ENCODE measurements at regions not wholly inside any gene's neighbourhood (a gene's known extent, or its start where the extent isn't known, plus 50 kb on each side); places are given as distances from the start of the nearest gene placed in this dataset.
A peak's percentile ranks its signal among the peaks of the same experiment; 100 is the strongest.
"Not testable (repeated sequence)": the region's sequence is repeated elsewhere in the genome, so short reads cannot be mapped to it uniquely, and the experiment has no call there.

GRCh38 chr17:45554479-45554878 lies 64.0 kb upstream of the PLEKHM1 start:
- DNase-seq (ENCODE audit: low read depth in 2 of 2), result not testable (repeated sequence)

GRCh38 chr17:45558821-45559220 lies 68.3 kb upstream of the PLEKHM1 start:
- DNase-seq (ENCODE audit: low read depth in 2 of 2), result not testable (repeated sequence)

GRCh38 chr17:45562868-45563267 lies 72.3 kb upstream of the PLEKHM1 start:
- not testable (repeated sequence) for DNase-seq (ENCODE audit: low read depth in 2 of 2)

- DNase-seq (ENCODE audit: low read depth in 2 of 2), result not testable (repeated sequence)
These were observed 72.8 kb upstream of the PLEKHM1 start for GRCh38 chr17:45563283-45563682.

DNA sequence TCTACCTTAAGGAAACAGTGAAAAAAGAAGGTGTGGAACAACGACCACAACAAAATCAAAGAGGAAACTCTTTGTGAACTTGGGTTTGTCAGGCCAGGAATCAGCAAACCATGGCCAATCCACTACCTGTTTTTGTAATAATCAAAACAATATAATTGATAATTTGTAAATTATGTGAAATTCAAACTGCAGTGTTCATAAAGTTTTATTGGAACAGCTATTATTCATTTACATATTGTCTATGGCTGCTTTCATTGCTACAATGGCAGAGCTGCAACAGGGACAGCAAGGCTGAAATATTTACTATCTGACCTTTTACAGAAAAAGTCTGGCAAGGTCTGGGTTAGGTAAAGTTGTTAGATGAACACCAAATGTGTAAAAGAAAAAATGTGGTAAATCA lies 77.8 kb upstream of the PLEKHM1 start:
- not testable (repeated sequence) for DNase-seq (ENCODE audit: low read depth in 2 of 2)

GRCh38 chr17:45573326-45573725 lies 82.8 kb upstream of the PLEKHM1 start:
- DNase-seq (ENCODE audit: low read depth in 2 of 2), result not testable (repeated sequence)

DNA sequence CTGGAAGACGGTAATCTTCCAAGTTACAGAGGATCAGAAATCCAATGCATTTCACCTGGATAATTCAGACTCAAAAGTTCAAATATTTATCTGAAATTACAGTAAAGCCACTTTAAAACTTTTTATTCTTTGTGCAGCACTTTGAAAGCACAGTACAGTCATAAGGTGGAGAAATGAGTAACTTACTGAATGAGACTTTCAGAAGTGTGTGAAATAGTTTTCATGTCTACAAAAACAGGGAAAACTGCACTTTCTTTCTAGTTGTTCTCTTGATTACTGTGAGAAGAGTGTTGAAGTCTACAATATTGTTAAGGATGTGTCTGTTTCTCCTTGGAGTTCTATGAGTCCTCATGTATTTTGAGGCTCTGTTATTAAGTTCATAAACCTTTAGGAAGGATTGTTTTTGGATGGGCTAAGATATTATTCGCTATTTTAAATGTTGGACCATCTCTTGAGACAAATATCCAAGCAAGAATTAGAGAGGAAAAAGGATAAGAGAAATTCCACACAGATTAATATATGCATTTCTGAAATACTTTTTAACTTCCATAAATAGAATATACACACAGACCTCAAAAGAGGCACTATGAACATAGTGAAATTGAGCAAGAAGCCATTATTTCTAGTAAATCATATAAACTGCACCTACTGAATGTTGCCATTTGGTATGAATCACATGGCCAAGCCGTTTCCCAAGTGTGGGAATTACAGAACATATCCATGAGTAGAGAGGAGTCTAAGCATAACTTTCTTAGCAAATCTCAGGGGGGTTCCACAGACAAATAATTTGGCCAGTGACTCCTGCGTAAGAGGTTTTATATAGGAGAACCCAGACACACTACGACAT lies 83.6 kb upstream of the PLEKHM1 start:
- DNase-seq (ENCODE audit: low read depth in 2 of 2), result no peak

GRCh38 chr17:45575126-45575885 lies 84.8 kb upstream of the PLEKHM1 start:
- DNase-seq (ENCODE audit: low read depth in 2 of 2), result no peak

DNA sequence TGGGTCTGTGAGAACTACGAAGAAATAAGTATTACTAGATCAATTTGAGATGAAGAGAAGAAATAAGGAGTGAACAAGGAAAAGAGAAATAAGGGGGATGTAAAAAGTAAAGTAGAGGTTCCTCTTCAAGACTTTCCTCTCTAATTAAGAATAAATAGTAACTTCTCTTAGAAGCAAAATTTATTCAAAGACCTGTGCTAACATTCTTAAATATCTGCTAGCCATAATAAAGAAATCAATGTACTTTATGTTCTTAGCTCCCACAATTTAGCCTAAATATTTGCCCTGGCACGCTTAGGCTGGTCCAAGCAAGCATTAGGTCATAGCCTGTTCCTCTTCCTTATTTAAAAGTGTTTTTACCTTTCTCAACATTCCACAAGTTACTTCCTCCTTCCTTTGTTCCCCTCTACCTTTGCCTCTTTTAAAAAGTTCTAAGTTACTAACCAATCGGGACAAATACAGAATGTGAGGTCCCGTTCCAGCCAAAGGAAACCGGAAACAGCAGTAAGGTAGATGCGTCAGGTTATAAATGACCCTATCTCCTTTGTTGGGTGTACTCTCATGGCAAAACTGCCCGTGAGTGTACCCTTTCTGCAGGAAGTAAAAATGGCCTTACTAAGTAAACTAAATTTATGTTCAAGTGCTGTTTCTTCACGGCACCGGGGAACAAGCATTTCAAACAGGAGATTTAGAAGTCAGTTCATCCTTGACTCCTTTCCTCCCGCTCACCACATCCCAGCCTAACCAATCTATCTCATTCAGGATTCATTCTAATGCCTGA lies 86.2 kb upstream of the PLEKHM1 start:
- not testable (repeated sequence) for DNase-seq (ENCODE audit: low read depth in 2 of 2)

DNA sequence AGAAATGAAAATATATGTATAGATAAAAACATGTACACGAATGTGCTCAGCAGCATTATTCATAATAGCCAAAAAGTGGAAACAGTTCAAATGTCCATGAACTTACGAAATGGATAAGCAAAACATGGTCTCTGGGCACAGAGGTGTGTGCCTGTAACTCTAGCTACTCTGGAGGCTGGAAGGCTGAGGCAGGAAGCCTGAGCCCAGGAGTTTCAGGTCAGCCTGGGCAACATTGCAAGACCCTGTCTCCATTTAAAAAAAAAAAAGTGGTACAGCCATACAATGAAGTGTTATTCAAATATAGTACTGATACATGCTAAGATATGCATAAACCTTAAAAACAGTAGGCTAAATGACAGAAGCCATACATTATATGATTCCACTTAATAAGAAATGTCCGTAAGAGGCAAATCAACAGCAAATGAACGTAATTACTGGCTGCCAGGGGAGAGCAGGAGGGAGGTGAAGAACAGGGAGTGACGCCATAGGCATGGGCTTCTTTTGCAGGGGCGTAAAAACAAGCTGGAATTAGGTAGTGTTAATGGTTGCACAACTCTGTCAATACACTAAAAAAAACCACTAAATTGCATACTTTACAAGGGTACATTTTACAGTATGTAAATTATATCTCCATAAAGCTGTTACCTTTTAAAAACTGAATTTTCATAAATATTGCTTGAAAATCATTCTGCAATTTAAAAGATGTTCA lies 87.2 kb upstream of the PLEKHM1 start:
- DNase-seq (ENCODE audit: low read depth in 2 of 2), result no peak

DNA sequence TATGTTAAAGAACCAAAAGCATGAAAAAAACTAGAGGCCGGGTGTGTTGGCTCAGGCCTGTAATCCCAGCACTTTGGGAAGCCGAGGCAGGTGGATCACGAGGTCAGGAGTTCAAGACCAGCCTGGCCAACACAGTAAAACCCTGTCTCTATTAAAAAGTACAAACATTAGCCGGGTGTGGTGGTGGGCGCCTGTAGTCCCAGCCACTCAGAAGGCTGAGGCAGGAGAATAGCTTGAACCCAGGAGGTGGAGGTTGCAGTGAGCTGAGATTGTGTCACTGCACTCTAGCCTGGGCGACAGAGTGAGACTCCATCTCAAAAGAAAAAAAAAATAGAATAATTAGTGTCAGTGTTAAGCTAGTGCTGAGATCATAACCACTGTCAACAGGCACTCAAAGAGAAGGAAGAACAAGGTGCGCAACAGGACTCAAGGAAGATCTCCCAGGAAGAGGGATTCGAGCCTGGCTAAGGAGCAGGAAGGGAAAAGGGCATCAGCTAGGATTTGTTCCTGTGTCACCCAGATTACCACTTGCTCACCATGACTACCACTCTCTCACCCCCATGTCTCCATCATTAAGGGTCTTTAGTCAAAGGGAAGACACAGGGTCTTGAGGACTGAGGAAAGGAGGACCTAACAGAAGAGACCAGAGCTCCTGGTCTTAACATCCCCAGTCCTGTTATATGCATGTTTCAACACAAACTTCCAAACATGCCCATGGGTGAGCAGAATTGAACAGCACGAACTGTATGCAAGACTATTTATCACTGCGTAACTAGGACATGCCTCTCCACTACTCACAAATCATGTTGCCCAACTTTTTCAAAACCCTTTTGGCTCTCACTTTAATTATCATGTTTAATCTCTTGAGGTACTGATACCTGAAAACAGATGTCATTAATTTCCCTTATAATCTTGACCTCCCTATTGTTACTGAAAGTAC lies 88.3 kb upstream of the PLEKHM1 start:
- DNase-seq (ENCODE audit: low read depth in 2 of 2), result no peak

DNA sequence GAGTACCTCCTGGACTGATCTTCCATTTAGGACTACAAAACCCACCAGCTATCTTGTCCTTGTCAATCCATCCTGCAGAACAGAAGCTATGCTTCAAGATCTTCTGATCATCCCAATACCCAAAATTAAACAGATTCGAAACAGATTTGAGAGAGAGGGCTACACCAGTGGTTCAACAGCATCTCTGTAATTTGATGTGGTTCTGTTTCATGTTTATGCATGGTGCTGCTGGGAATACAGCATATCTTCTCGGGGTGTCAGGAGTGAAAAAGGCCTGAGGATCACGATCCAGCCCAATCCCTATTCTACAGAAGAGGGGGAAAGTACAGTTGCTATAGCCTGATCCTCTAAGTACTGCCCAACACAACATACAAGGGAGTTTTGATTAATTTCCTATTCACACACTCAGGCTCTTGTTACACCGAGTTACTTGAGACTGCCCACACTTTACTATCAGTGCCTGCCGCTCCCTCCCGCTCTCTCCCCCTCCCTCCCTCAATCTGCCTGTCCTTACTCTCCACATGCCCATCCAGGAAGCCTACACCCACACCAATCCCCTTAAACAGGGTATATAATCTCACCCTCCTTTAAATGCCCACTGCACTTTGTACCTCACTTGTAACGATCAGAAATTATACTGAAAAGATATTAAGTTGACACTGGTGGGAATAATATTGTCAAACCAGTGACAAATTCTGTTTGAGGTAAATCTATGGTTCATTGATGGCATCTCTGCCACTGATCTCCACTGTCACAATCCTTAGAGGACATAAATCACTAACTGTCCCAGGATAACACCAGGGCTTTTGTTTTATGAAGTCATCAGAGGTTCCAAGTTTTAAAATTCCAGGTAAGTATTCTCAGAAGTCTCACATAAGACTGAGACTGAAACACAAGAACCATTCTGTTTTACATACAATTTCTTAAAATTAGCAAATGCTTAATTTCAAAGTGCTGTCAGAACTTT lies 89.3 kb upstream of the PLEKHM1 start:
- no peak for DNase-seq (ENCODE audit: low read depth in 2 of 2)

- no peak for DNase-seq (ENCODE audit: low read depth in 2 of 2)
These were observed 90.4 kb upstream of the PLEKHM1 start for GRCh38 chr17:45580924-45581323.

DNA sequence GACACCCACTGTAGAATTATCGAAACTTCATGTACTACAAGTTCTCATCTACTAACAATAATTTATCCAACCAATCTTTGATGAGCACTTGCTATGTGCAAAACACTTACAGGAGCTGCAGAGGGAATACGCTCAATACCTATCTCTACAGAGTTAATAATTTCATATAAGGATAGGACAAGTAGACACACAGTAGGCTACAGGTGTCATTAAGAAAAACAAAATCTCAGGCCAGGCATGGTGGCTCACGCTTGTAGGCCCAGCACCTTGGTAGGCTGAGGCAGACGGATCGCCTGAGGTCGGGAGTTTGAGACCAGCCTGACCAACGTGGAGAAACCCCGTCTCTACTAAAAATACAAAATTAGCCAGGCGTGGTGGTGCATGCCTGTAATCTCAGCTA lies 91.3 kb upstream of the PLEKHM1 start:
- no peak for DNase-seq (ENCODE audit: low read depth in 2 of 2)

DNA sequence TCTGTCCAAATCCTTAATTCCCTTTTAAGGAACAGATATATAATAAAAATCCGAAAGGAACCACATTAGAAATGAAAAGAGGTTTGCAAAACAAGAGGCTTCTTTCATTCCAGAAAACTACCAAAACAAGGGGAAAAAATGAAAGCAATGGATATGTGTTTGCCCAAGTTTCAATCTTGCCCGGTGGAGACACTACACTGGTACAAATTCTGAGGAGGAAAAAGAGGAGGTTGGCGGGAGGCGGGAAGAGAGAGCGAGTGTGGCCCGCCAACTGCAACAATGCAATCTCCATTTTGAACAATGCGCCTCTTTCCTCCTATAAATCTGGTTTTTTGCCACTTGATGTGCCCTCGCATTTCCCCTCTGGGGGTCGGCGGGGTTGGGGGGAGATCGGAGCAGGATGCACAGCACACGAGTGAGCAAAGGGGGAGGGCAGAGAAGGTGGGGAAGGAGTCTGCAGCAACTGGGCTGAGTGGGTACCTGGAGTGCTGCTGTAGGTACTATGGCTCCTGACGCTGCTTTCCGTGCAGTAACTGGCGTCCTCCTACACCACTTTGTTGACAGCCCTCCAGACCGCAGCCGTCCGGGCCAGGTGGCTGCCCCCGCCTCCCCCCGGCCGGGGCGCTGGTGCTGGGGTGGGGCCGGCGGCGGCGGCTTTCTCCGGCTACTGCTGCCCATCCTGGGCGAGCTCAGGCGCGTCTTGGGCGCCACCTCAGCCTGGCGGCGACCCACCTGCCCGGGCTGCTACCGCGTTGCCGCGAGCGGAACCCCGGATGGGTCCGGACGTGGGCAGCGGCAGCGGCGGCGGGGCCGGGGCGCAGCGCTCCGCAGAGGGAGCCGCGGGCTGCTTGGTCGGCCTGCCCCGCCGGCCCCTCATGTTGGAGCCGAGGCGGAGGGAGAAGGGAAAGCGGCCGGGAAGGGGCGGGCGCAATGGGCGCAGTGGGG lies 93.8 kb upstream of the PLEKHM1 start:
- DNase-seq (ENCODE audit: low read depth in 2 of 2), result peak; percentile 49 to 58

DNA sequence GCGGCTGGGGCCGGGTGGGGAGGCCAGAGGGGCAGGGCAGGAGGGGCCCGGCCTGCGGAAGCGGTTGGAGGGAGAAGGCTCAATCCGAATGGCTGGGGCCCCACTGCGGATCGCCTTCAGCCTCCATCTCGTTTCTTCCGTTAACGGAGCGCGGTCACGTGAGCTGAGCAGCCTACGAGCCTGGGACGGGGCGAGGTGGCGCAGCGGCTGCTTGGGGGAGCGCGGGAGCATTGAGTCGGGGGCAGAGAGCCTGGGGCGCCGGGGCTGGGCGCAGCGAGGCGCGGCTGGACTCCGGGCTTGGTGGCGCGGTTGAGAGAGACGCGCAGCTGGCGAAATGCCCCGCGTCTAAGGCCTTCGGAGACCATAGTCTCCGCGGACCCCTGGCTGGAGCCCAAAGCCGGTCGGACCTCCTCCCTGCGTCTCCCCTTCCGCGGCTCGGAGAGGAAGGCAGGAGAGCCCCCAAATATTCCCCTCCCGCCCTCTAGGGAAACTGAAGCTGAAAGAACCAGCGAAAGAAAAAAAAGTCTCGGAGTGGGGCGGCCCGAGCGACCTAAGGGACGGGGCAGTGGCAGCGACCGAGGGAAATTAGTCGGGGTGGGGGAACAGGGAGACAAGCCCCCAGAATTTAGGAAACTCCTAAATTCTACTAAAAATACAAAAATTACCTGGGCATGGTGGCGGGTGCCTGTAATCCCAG lies 94.7 kb upstream of the PLEKHM1 start:
- peak; percentile 84 to 85 for DNase-seq (ENCODE audit: low read depth in 2 of 2)

All from stimulated activated CD4-positive, alpha-beta T cell treated with anti-CD3 and anti-CD28 coated beads, Interleukin-15, amount 100 ng/mL, for 48 hours (primary cell).